MM.1S (cell line): ENCODE measurements at regions not wholly inside any gene's neighbourhood (a gene's known extent, or its start where the extent isn't known, plus 50 kb on each side); places are given as distances from the start of the nearest gene placed in this dataset.

ENCODE experiments used
- EZH2phosphoT487 ChIP-seq: fragments of 300-600 bp; sonication (generic); IDR thresholded peaks from 2 replicates; pipeline ENCODE4 v1.6.1; 2018; ENCODE audit warnings: antibody characterized with exemption, low read length
- TF ChIP-seq, protein P1 (sequence below): fragments of 300-600 bp; sonication (generic); IDR thresholded peaks from 2 replicates; pipeline ENCODE4 v1.5.1; 2016; ENCODE audit warnings: antibody characterized with exemption, low read length, mixed read lengths

DNA sequence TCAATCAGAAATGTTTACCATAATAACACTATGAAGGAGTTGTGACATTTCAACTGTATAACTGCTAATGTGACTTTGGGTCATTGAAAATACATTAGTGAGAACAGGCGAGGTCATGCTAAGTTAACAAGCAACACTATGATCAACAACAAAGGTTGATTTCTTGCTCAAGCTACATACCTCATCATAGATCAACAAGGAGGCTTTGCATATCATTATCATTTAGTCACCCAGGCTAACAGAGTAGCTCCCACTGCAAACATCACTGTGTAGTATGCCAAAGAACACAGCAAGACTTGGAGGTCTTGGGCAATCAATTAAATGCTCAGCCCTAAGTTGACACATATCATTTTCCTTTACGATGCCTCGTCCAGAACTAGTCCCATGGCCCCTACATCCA is 212.5 kb downstream of the NOVA1 start:
- TF ChIP-seq, protein P1, sequence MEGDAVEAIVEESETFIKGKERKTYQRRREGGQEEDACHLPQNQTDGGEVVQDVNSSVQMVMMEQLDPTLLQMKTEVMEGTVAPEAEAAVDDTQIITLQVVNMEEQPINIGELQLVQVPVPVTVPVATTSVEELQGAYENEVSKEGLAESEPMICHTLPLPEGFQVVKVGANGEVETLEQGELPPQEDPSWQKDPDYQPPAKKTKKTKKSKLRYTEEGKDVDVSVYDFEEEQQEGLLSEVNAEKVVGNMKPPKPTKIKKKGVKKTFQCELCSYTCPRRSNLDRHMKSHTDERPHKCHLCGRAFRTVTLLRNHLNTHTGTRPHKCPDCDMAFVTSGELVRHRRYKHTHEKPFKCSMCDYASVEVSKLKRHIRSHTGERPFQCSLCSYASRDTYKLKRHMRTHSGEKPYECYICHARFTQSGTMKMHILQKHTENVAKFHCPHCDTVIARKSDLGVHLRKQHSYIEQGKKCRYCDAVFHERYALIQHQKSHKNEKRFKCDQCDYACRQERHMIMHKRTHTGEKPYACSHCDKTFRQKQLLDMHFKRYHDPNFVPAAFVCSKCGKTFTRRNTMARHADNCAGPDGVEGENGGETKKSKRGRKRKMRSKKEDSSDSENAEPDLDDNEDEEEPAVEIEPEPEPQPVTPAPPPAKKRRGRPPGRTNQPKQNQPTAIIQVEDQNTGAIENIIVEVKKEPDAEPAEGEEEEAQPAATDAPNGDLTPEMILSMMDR: no peak
- no peak for TF ChIP-seq EZH2phosphoT487
